Activated gamma-delta T cell treated with Interleukin-2 at 50 U/mL for 16 hours (primary cell): ENCODE measurements at regions not wholly inside any gene's neighbourhood (a gene's known extent, or its start where the extent isn't known, plus 50 kb on each side); places are given as distances from the start of the nearest gene placed in this dataset.
"Not testable (repeated sequence)": the region's sequence is repeated elsewhere in the genome, so short reads cannot be mapped to it uniquely, and the experiment has no call there.

ENCODE experiments used
- DNase-seq: peaks from one replicate; pipeline ENCODE4 v3.0.0-alpha.2; 2020

DNA sequence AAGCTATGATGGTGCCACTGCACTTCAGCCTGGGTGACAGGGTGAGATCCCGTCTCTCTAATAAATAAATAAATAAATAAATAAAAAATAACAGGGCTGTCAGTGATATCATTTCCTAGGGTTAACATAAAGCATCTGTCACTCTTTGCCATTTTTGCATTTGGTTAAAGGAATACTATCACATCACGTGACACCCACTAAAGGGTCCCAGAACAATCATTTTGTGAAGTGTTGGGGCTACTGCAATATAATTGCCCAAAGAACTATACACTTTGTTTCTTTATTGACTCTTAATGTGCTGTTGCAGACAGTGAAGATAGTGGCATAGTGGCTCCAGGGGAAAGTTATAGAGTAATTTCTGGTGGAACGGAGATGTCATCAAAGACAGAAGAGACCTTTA lies 176.5 kb upstream of the MMS22L start:
- DNase-seq = no peak

DNA sequence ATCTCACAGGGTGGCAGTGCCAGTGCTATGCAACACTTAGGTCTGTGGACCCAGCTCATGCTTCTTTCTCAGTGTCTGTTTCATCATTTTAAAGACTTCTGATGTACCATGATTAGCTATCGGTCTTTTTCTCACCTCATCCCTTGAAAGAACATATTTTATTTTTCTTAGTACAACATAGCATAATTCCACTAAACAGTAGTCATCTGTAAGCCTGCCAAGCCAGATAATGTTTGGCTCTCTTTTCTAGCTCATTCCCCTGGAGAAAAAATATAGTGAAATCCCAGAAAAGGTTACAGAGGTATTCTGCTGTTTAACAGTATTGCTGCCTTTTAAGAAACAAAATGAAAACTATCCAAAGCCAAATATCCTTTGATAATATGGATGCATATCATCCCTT lies 177.0 kb upstream of the MMS22L start:
- no peak for DNase-seq

DNA sequence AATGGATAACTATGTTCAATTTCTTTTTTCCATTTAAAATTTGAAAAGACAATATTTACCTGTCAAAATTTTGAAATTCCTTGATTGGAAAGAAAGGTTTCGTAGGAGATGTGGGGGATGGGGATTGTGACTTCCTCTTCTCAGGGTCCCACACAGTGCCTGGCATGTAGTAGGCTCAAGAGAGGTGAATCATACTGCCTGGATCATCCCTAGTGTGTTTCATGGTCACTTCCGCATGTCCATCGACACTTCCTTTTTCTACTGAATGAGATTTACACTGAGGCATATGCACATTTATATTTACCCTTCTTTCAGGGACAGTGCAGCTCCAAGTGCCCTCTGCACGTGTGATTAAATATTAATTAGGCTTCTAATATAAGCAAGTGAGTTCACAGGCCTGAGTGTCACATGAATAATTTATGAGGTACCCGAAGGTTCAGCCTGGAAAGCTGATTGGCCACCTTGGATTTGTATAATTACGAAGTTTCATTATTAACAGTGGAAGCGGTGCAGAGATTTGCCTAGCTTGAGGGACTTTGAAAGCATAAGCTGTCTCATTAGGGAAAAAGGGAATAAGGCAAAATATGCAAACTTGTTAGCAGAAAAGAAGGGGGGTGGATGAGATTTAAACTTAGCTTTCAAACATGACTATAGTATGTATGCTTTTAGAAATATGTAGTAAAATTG lies 177.5 kb upstream of the MMS22L start:
- no peak for DNase-seq

DNA sequence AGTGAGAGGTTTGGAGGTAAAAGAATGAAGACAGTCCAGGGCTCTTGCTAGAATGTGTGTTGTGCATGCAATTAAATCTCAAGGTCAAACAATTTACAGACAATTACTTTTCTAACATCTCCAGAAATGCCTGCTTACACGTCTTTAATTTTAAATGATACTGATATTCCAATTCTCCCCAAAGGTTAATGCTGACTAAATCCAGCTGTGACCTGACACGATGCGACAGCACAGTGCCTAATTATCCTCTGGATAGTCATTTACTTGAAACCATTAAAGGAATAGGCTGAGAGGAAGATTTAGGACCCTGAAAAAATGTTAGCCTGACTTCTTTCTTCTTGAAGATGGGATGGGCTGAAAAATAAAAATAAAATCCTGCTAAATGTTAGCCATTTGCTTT lies 178.2 kb upstream of the MMS22L start:
- no peak for DNase-seq

DNA sequence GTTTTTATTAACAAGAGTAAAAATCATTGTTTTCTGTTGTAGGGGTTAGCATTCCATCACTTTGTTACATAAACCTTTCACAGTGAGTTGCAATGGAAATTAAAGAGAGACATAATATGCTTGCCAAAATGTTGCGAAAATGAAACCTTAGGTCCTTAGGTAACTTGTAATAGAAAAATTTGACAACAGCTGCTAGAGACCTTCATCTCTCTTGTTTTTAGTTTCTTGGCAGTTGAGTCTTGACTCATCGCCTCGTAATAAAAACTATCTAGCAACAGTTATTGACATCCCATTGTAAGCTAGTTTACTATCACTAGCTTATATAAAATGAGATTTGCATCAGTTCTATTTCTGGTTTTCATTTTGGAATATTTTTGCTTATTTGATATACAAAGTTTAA lies 179.0 kb upstream of the MMS22L start:
- DNase-seq = no peak

DNA sequence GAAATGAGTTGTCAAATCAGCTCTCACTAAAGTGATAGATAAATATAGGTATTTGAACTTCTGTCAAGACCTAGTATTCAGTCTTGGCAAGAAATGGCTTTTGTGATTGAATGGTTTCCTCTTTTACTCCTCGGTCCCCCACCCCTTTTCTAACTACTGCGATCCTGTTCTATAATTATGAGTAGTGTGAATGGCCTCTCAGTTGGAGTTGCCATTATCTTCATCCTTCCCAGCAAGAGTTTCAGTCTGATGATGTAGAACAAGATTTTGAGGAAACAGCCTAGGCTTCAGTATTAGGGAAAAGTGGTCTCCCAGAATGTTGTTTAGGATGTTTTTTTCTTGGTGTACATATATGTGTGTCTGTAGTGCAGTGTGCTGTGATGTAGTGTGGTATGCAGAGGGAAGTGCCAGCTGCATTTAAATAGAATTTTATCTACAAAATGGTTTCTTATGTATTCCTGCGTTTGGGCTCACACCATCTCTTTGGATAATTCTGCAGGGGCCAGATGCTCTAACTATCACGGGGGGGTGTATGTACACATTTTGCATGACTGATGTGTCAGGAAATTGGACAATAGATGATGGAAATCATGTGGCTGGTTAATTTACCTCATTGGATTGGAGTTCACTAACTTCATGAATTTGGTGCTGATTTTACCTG lies 180.1 kb upstream of the MMS22L start:
- DNase-seq = no peak

DNA sequence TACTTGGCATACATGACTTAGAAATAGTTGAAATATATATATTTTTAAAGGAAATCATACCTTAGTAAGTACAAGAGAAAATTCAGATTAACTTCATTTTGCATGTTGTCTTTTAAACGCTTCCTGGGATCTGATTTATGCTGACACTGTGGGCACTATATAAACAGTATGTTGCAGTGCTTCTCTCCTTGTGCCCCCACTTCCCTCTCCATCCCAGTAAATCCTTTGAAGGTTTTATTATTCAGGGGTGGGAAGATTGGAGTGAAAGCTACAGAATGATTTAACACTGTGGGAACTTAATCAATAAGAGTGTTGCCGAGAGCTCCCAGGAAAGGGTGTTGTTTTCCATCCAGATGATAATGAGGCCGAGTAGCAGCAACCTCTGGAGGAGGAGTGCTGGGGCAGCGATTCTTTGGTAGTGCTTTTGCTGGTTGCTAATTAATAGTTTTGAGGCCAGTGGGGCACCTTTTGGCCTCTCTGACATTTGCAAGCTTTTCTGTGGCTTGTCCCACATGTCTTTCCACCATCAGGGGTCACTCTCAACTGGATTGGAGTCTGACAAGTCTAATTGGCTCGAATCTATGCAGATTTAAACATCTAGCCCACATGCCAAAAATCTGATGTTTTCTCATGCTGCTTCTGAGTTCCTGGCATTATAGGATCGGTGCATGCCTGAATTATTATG lies 183.0 kb upstream of the MMS22L start:
- DNase-seq = no peak

DNA sequence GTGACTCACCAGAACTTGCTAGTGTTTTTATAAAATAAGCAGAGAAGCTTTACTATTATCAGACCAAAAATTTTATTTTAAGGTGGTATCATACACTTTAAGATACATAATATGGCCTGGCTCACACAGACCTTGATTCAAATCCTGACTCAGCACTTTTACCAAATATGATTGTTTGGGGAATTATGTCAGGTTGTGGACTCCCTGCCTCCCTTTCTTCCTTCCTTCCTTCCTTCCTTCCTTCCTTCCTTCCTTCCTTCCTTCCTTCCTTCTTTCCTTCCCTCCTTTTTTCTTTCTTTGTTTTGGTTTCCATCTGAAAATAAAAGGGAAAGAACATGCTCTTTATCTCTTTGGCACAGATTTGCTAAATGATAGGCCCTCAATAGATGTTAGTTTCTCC lies 186.0 kb upstream of the MMS22L start:
- DNase-seq = no peak

DNA sequence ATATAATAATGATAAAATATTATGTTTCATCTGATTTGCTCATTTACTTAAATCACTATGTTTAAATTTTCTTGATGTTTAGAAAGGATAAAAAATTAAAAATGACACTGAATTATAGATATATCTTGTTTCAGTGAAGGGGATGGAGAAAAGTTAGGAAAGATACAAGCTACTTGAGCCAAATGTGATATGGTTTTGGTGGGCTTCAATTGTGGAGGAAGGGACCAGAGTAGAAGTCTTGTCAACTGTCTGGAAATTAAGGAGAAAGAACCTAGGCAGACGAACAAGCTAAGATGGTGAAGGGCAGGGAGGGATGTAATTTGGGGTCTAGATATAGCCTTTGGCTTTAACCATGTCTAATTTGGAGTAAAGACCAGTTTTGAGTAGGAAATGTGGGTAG lies 186.4 kb upstream of the MMS22L start:
- DNase-seq = no peak

DNA sequence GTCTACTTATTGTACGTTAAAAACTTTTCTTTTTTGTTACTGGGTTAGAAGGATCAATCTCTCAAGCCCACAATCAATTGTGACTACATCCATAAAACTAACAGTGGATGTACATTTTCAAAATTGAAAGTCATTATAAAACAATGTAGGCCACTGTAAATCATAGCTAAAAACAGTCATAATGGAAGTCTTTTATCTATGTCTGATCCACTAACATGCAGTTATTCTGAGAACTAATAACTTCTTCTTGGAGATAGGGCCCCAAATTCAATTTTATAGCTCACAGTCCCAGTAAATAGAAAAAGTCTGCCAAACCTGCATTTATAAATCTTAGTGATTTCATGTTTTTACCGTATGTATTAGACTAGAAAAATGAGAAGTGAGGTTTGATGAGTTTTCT lies 187.3 kb upstream of the MMS22L start:
- DNase-seq = no peak

DNA sequence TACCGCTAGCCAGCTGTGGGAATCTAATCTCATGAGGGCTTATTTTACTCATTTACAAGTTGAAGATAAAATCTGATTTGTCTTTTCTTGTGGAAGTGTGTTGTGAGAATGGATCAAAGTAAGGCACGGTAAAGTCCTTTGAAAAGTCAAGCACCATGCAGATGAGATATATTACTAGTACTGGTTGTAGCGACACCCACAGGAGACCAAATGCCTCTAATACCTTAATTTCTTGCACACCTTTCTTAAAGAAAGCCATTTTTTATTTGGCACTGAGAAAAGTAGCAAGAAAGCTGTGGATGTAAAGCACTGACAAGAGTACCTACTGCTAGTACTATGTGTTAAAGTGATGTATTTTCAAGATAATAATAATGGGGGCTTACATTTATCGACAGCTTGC lies 191.0 kb upstream of the MMS22L start:
- no peak for DNase-seq

DNA sequence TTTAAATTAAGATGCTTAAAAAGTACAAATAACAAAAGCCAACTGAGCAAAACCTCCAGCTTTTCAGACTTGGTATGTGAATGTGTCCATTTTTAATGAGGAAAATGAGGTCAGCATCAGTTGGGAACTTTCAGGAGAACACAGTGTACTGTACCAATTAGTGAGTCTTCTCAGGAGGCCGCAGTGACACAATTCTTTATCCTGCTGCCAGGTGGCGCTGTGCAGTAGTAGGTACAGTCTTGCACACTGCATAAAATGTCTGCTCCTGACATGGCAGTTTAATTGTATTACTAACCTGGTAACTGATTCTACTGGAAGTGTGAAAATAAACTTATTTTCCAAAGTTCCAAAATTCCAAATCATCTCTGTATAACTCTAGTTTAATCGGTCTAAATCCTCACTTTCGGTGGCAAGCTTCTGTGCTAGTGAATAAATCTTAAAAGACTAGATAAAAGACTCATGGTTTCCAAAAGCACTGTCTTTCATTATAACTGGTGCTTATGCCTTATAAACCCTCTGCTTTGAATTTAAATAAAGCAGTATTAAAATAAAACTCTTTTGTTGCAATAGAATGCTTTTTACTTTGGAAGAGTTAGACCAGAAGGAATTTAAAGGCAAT lies 214.8 kb upstream of the MMS22L start:
- peak; percentile 33 for DNase-seq

DNA sequence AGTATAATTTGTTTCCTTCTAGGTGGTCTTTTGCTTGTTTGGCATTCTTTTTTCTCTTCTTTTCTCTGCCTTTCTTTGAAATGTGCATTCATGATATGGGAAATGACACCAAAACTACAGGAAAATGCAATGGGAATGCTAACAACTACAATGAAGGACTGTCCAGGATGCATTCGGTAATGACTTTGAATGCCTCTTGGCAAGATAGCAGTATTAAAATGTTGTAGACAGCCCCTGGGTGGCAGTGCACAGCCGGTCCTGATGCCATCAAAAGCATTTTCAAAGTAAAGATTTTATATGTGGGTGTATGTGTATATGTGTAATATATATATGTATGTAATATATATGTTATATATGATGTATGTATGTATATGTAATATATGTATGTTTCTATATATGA lies 218.8 kb upstream of the MMS22L start:
- no peak for DNase-seq

DNA sequence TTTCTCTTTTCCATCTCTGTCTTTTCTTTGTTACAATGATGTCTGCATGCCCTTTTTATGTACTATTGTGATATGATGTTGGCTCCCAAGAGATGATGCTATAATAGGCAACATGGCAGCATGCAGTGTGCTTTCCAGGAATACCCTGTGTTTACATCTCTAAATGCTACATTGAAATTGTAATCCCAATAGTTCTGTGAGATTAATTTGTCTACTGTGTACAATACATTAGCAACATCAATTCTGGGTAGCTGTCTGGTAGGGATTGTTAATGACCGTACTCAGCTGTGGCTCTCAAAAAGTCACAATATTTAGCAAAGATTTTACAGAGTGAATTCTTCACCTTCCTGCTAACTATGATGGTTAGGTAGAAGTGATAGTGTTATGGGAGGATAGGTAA lies 225.6 kb upstream of the MMS22L start:
- DNase-seq = no peak

DNA sequence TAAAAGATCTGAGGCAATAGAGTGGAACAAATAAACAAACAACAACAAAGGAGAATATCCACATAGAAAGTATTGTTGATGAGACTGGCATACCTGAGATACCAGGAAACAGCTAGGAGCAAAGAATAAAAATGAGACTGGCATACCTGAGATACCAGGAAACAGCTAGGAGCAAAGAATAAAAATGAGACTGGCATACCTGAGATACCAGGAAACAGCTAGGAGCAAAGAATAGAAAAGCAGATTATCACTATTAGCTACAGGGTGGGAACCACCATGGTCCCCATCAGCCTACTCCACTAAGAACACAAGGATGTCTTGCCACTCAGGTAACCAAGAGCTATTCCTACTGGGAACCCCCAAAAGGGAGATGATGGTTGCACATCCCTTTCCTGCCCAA lies 230.2 kb upstream of the MMS22L start:
- not testable (repeated sequence) for DNase-seq

DNA sequence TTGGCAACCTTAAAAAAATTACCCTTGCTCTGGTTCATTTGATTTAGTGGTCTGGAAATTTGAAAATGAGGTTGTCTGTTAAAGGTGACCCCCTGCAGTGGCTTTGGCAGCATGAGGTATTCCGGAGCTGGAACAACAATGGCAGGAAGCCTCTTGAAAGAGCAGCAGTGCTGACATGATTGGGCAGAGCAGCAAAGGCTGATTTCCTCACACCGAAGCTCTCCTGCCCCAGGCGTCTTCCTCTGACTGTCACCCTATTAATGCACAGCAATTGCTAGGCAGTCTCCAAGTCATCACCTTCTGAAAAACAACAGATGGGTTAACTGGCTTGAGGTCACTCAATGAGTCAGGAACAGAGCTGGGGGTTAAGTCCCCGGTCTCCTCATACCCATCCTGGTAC lies 241.8 kb upstream of the MMS22L start:
- DNase-seq = no peak

DNA sequence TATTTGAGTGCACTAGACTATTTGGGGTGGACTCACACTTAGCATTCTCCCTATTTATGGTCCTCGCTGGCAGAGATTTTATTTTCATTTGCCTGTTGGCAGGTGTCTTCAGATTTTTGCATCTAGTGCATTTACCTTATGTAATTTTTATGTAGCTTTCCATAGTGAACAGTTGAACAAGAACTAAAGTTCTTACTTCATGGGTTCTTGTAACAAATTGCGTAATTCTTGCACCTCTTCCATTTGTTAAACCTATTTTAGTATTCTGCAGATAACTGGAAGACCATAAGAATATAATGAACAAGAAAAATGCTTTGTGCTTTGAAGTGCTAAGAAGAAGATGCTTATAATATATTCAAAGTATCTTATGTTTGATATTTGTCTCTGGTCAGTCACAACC lies 252.8 kb upstream of the MMS22L start:
- no peak for DNase-seq

DNA sequence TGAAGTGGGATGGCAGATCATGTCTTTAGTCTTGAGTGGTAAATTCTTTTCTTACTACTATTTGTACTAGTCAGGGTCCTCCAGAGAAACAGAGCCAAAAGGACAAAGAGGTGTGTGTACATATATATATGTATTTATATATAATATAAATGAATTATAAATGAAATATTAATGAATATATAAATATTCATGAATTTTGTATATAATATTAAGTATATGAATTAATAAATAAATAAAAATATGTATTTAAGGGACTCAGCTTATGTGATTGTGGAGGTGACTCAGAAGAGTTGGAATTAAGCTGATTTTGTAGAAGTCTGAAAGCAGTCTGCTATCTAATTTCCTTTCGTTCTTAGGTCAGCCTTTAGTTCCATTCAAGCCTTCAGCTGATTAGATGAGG lies 265.3 kb upstream of the MMS22L start:
- DNase-seq = no peak

DNA sequence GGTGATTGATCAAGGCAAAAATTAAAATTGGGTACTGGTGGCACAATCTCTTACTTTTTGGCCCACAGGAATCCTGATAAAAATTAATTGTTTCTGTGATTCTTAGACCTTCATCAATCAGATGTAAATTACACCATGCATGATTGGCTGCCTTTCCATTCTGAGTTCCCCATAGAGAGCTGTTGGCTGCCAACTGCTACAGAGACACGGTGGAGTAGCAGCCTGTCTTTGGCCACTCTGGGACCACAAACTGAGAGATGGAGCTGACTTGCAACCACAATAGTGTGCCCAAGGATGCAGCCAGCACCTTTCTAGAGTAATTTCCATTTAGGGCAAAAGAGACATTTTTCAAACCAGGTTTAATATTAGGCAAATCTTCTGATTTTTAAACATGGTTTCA lies 274.3 kb upstream of the MMS22L start:
- DNase-seq = no peak

DNA sequence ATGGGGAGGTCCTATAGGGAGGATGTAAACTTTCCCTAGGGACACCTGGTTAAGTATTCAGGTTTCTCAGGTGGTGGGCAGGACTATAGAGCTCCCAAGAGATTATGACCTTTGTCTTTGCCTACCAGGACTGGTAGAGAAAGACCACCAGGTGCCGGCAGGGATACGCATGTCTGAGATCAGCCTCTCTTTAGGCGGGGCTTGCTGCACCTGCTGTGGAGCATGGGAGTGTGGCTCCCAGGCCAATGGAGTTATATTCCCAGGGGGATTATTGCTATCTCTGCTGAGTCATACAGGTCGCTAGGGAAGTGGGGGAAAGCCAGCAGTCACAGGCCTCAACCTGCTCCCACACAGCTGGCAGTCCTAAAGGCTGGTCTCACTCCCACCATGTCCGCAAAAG lies 280.5 kb upstream of the MMS22L start:
- no peak for DNase-seq

DNA sequence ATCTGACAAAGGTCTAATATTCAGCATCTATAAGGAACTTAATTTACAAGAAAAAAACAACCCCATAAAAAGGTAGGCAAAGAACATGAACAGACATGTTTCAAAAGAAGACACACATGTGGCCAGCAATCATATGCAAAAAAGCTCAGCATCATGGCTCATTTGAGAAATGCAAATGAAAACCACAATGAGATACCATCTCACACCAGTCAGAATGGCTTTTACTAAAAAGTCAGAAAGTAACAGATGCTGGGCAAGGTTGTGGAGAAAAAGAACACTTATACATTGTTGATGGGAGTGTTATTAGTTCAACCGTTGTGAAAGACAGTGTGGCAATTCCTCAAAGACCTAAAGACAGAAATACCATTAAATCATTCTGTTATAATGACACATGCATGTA lies 289.9 kb upstream of the MMS22L start:
- DNase-seq = no peak

DNA sequence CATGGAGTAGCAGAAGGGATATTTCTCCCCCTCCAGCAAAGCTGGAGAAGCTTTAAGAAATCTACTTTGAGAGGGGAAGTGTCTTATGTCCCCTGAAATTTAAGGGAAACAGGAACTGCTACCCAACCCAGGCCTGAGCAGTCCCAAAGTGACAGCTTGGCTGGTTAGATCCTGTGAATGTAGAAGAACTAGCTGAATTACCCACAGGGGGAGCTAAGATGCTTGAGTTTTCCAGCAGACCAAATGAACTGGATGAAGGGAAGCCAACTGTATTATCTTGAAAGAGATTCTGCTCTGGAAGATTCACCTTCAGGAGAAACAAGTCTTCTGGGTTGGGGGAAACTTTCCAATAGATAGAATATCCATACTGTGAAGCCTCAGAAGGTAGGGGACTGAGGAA lies 303.3 kb upstream of the MMS22L start:
- DNase-seq = no peak

DNA sequence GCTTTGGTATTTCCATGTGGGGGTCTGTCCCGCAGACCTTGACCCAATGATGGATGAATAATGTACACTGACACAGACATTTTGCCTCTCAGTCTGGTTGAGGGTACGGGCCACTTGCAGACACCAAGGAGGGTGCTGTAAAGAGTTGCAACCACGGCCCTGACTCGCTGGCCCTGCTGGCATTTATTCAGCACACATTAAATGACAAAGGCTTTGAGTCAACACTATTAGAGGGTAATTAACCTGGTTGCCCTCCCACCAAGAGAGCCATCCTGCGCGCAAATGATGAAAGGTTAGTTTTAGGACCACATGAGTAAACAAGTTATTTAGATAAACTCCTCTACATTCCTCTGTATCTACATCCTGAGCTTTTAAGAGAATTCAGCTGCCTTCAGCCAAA lies 308.9 kb upstream of the MMS22L start:
- no peak for DNase-seq

DNA sequence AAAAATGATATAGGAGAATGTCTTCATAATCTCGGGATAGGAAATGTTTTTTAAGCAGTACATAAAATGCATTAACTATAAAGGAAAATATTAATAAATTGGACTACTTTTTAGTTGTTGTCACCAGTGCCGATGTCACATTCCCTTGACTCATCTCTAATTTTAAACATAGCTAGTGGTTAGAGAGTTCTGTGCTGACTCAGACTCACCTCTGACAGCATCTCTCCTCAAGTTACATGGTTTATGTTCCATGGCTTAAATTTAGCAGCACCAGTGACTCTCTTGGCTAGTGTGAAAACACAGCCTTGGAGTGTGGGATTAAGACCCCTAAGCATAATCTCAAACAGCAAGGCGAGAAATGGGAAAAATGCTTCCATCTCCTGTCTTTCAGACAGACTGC lies 311.8 kb upstream of the MMS22L start:
- no peak for DNase-seq
